Activated CD4-positive, alpha-beta memory T cell treated with anti-CD3 and anti-CD28 coated beads for 36 hours (primary cell): ENCODE measurements at regions not wholly inside any gene's neighbourhood (a gene's known extent, or its start where the extent isn't known, plus 50 kb on each side); places are given as distances from the start of the nearest gene placed in this dataset.
"Not testable (repeated sequence)": the region's sequence is repeated elsewhere in the genome, so short reads cannot be mapped to it uniquely, and the experiment has no call there.

ENCODE experiments used
- CTCF ChIA-PET: fragments of 350-600 bp; sonication (Branson Sonifier 250); formaldehyde crosslinking; loops from one replicate; lab custom pipeline; 2021; ENCODE audit warnings: antibody characterized with exemption, inconsistent platforms; lab: Charles Lee
- POLR2A ChIA-PET: fragments of 350-600 bp; sonication (Branson Sonifier 250); formaldehyde crosslinking; loops from one replicate; lab custom pipeline; 2021; ENCODE audit warnings: antibody characterized with exemption; lab: Charles Lee
- DNase-seq: peaks from one replicate; pipeline ENCODE4 v3.0.0-alpha.2; 2020
- H3K27ac Mint-ChIP-seq: one replicate; pipeline ENCODE4 v1.8.0; 2021; ENCODE audit warnings: mixed read lengths
- H3K27me3 Mint-ChIP-seq: one replicate; pipeline ENCODE4 v1.8.0; 2021; ENCODE audit warnings: mixed read lengths
- H3K36me3 Mint-ChIP-seq: one replicate; pipeline ENCODE4 v1.8.0; 2021; ENCODE audit warnings: mixed read lengths
- H3K4me1 Mint-ChIP-seq: one replicate; pipeline ENCODE4 v1.8.0; 2021; ENCODE audit warnings: low read depth, mixed read lengths
- H3K4me3 Mint-ChIP-seq: one replicate; pipeline ENCODE4 v1.8.0; 2021; ENCODE audit warnings: mild to moderate bottlenecking, mixed read lengths
- H3K9me3 Mint-ChIP-seq: one replicate; pipeline ENCODE4 v1.8.0; 2021; ENCODE audit warnings: mixed read lengths
- intact Hi-C: fragments of 100-400 bp; cut with micrococcal nuclease; formaldehyde crosslinking; loops from one replicate; pipeline ENCODE4 v1.15.1; 2023

DNA sequence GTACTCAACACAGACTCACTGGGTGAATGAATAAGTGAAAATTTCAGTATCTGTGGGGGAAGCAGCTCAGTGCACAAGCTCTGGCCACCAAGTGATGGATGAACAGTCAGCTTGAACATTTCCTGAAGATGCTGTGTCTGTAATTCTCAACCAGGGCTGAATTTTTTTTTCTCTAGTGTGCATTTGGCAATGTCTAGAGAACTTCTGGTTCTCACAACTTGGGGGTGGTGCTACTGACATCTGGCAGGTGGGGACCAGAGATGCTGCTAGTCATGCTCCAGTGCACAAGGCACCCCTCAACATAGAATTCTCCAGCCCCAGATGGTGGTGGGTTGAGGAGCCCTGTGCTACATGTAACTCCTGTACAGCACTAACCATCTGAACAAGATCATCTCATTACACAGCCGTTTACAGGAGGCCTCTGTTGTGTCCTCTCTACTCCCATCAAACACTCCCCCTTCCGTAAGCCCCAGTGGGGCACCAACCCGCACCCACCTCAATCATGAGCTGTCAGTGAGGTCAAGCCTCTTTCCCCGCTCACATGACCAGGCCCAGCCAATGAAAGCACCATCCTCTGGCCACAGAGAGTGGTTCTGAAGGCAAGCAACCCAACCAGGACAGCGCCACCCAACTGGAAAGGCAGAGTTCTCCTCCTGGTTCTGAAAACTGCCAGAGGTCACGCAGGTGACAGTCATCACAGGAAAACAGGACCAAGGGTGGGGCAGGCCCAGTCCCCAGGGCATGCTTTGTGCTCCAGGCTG is 103.9 kb upstream of the PMEPA1 start:
- ChIA-PET CTCF (no interaction called here), POLR2A (no interaction called here)
- intact Hi-C loops, result no loop called here
- Mint-ChIP-seq H3K36me3 (no peaks in the 10 kb centered on the region), H3K9me3 (no peaks in the 10 kb centered on the region), H3K4me3 (no peak overlapping the region), H3K27ac (no peak overlapping the region), H3K27me3 (peaks cover 7% of the 10 kb centered on the region), H3K4me1 (no peaks in the 10 kb centered on the region)
- no peak for DNase-seq

DNA sequence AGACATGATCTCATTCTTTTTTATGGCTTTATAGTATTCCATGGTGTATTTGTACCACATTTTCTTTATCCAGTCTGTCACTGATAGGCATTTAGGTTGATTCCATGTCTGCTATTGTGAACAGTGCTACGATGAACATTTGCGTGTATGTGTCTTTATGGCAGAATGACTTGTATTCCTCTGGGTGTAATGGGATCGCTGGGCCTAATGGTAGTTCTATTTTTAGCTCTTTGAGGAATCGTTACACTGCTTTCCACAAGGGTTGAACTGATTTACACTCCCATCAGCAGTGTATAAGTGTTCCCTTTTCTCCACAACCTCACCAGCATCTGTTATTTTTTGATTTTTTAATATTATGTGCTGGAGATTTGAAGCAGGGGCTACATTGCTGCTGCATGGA is 102.8 kb upstream of the PMEPA1 start:
- POLR2A ChIA-PET, H3K27ac Mint-ChIP-seq, H3K4me3 Mint-ChIP-seq, H3K9me3 Mint-ChIP-seq, H3K27me3 Mint-ChIP-seq, CTCF ChIA-PET, H3K36me3 Mint-ChIP-seq, intact Hi-C loops, H3K4me1 Mint-ChIP-seq, DNase-seq: not testable (repeated sequence)

DNA sequence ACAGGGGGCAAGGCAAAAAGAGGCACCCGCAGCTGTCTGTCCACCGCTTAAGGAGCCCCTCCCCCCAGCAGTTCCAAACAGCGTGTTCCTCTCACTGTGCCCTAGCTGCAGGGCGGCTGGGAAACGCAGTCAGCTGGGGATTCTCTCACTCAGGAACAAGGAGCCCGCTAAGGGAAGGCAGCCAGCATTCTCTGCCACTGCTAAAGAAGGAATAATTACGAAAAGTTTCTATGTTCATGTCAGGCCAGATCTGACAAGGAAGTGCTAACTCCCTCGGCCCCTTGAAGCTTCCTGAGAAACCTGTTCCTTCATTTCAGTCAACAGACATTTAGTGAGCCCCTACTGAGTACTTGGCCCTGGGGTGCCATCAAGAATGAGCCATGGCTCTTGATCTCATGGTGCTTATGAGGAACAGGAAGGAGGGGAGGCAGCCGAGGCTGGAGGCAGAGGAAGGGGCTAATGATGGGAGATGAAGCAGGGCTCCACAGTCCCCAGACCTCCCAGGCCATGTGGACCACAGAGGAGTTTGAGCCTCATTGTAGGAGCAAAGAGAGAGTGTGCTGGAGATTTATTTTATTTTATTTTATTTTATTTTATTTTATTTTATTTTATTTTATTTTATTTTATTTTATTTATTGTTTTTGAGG is 101.7 kb upstream of the PMEPA1 start:
- intact Hi-C loops, result no loop called here
- ChIA-PET POLR2A (no interaction called here), CTCF (interaction anchor here (0.6 kb wide), 1 partner anchor 705 kb away, joined by 3 read pairs; no protein-coding TSS in a partner anchor)
- H3K27ac Mint-ChIP-seq, result no peak overlapping the region
- H3K27me3 Mint-ChIP-seq, result peaks cover 4% of the 10 kb centered on the region
- no peaks in the 10 kb centered on the region for H3K36me3 Mint-ChIP-seq
- no peaks in the 10 kb centered on the region for H3K4me1 Mint-ChIP-seq
- H3K9me3 Mint-ChIP-seq, result no peaks in the 10 kb centered on the region
- DNase-seq, result no peak
- H3K4me3 Mint-ChIP-seq, result no peak overlapping the region

DNA sequence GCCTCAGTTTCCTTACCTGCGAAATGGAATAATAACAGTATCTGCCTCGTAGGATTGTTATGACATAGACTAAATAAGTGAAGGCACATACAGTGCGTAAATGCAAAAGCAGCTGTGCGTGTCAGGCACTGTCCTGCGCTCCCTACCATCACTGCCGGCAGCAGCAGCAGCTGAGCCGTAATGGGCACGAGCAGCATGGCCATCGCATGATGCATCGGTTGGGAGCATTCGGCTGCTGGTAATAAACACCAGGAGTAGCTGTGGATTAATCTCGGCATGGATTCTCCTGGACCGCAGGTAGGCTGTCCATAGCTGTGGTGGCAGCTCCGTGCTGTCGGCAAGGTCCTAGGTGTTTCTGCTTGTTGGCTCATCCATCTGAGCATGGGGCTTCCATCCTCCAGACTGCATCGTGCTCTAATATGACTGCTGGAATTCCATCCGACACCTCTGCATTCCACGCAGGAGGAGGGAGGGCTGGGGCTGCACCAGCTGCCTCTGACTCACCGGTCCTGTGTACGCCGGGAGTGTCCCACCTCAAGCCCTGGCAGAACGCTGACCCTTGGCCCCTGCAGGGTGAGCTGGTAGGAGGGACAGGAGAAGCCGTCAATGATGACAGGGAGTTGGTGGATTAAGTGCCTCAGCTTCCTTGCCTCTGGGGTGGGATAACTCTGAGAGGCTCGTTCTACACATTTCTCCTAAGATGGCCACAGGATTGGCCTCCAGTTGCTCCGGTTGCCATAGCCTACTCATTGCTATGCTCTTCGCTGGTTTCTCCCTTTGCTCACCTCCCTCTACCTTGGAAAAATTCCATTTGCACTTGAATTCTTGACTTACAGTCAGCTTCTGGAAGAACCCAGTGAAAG is 100.9 kb upstream of the PMEPA1 start:
- Mint-ChIP-seq H3K27me3 (peaks cover 4% of the 10 kb centered on the region), H3K4me3 (no peak overlapping the region), H3K36me3 (no peaks in the 10 kb centered on the region), H3K4me1 (no peaks in the 10 kb centered on the region), H3K9me3 (no peaks in the 10 kb centered on the region), H3K27ac (no peak overlapping the region)
- POLR2A ChIA-PET, result no interaction called here
- intact Hi-C loops, result no loop called here
- CTCF ChIA-PET, result no interaction called here
- no peak for DNase-seq

DNA sequence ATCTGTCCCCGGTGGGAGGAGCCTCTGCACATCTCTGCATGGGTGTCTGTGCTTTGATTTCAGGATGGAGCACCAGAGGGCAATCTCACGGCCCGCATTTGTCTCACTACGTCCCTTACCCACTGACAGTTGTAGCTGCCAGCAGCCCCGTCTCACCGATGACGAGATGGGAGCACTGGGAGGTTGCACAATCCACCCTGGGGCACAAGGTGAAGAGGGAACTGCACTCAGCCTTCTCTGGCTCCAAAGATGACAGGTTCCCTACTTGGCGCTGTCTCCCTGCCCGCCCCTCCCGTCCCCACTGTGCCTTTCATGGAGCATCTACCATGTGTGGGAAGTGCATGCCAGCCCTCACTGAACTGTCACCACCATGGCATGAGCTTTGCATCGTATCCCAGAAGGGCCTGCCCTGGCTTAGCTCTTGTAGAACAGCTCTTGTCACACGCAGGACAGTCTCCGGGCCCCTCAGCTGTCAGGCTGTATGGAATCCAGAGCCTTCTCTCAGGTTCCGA is 99.9 kb upstream of the PMEPA1 start:
- H3K4me3 Mint-ChIP-seq, result no peak overlapping the region
- intact Hi-C loops, result no loop called here
- no peaks in the 10 kb centered on the region for H3K9me3 Mint-ChIP-seq
- H3K36me3 Mint-ChIP-seq, result no peaks in the 10 kb centered on the region
- DNase-seq, result no peak
- H3K27ac Mint-ChIP-seq, result no peak overlapping the region
- CTCF ChIA-PET, result no interaction called here
- no peaks in the 10 kb centered on the region for H3K4me1 Mint-ChIP-seq
- POLR2A ChIA-PET, result no interaction called here
- H3K27me3 Mint-ChIP-seq, result peaks cover 4% of the 10 kb centered on the region

DNA sequence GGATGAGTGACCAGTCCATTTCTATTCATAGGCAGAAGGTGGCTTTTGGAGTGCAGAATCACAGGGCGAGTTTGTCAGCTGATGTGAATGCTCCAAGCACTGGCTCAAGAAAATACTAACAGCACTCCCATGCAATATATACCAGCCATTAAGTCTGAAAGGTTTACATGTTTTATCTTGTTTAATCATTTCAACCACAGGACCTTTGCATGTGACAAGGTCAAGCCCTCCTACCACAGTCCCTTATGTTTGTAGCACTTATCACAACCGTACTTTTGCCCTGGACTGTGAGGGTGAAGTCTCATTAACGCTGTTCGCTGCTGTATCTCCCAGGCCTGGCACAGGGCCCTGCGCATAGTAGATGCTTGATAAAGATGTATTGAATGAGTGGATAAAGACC is 99.3 kb upstream of the PMEPA1 start:
- CTCF ChIA-PET, result no interaction called here

DNA sequence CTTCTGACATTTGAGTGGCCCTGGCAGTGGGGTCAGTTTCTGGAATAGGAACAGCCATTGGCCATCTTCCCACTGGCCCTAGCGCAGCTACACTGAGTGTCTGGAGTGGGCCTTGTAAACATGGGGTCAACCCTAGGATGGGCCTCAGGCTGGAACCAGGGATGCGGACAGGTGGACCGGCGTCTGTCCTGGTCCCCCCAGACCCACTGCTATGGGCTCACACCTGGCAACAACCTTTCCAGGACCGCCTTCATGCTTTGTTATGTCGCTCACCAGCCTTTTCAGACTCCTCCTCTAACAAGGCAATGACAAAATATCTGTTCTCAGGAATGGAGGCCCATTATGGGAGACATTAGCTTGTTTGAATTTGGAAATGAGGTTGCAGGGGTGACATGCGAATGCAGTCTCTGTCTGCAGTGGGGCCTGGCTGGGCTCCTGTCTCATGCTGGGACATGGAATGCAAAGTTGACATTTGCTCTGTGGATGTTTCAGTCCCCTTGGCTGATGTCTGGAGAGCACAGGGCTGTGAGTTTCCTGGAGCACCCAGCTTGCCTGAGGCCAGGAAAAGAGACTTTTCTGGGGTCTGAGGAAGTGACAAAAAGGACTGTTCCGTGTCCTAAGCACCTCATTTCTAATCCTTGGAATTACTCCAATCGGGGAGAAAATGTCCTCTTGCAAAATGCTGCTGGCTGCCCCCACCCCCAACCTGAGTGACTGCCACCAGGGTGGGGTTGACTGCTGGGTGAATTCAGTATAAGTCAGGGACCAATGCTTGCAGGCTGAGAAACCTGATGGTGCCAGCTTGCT is 98.7 kb upstream of the PMEPA1 start:
- ChIA-PET CTCF (interaction anchor here (0.6 kb wide), 1 partner anchor 225 kb away, joined by 3 read pairs; no protein-coding TSS in a partner anchor), POLR2A (no interaction called here)
- no peak overlapping the region for H3K27ac Mint-ChIP-seq
- intact Hi-C loops, result no loop called here
- no peaks in the 10 kb centered on the region for H3K36me3 Mint-ChIP-seq
- no peak for DNase-seq
- no peaks in the 10 kb centered on the region for H3K27me3 Mint-ChIP-seq
- no peaks in the 10 kb centered on the region for H3K4me1 Mint-ChIP-seq
- no peak overlapping the region for H3K4me3 Mint-ChIP-seq
- H3K9me3 Mint-ChIP-seq, result no peaks in the 10 kb centered on the region

More for the DNA sequence above, 99.3 kb upstream of the PMEPA1 start:
- intact Hi-C loops, result no loop called here
- no peaks in the 10 kb centered on the region for H3K4me1 Mint-ChIP-seq
- no peaks in the 10 kb centered on the region for H3K9me3 Mint-ChIP-seq
- POLR2A ChIA-PET, result no interaction called here
- H3K36me3 Mint-ChIP-seq, result no peaks in the 10 kb centered on the region
- DNase-seq, result no peak
- H3K27ac Mint-ChIP-seq, result no peak overlapping the region
- no peaks in the 10 kb centered on the region for H3K27me3 Mint-ChIP-seq
- H3K4me3 Mint-ChIP-seq, result no peak overlapping the region

DNA sequence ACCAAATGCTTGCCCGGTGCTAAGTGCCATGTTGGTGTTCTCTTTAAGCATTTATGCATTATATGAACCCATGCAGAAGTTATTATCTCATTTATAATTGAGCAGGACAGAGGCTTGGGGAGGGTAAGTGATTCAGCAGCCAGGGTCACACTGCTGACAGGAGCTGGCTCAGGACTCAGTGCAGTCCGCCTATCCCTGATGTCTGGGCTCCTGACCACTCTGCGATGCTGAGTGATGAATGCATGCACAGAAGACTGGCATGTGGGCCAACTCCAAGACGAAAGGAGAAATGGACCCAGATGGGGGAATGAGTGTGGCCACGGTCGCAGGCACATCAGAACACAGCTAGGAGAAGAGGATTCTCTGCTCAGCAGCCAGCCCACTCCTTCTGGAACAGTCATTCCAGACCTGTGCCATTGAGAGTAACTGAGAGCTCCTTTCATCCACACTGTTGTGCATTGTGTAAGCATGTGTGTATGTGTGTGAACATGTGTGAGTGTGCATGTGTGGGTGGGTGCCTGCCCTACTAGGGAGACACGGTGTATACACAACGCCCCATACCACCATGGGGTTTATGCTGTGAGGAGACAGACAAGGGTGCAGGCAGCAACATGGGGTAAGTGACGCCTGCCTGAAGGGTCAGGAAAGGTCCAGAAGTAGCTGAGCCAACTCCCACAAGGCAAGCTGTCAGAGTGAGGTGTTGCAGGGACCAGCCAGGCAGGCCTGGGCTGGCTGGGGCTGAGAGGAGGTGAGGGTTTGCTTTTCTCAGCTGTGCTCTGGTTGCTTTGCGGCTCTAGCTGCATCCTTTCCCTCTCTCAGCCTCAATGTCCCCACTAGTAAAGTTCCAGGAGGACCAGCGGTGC is 97.8 kb upstream of the PMEPA1 start:
- ChIA-PET POLR2A (no interaction called here), CTCF (no interaction called here)
- intact Hi-C loops, result no loop called here
- no peaks in the 10 kb centered on the region for H3K9me3 Mint-ChIP-seq
- no peak overlapping the region for H3K27ac Mint-ChIP-seq
- DNase-seq, result no peak
- H3K4me1 Mint-ChIP-seq, result no peaks in the 10 kb centered on the region
- no peaks in the 10 kb centered on the region for H3K27me3 Mint-ChIP-seq
- H3K4me3 Mint-ChIP-seq, result no peak overlapping the region
- H3K36me3 Mint-ChIP-seq, result no peaks in the 10 kb centered on the region

DNA sequence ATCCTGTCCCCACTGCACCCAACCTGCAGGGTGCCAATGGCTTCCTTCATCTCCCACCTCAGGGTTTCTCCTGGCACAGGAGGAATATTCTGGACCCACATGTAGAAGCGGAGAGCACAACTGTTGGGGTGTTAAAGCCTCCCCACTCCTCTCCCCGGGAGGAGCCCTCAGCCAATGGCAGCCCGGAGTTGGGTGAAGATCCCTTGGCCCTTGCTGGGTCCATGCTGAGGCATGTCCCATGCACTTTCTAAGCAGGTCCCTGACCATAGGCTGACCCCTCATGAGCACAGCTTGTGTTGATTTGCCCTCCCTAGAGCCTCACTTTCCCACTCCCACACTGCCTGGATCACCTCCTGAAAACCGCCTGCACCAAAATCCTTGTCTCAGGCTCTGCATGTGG is 97.2 kb upstream of the PMEPA1 start:
- H3K27ac Mint-ChIP-seq, result no peak overlapping the region
- ChIA-PET POLR2A (no interaction called here), CTCF (no interaction called here)
- intact Hi-C loops, result no loop called here
- DNase-seq, result no peak
- no peaks in the 10 kb centered on the region for H3K27me3 Mint-ChIP-seq
- no peaks in the 10 kb centered on the region for H3K4me1 Mint-ChIP-seq
- no peaks in the 10 kb centered on the region for H3K36me3 Mint-ChIP-seq
- H3K9me3 Mint-ChIP-seq, result no peaks in the 10 kb centered on the region
- no peak overlapping the region for H3K4me3 Mint-ChIP-seq

DNA sequence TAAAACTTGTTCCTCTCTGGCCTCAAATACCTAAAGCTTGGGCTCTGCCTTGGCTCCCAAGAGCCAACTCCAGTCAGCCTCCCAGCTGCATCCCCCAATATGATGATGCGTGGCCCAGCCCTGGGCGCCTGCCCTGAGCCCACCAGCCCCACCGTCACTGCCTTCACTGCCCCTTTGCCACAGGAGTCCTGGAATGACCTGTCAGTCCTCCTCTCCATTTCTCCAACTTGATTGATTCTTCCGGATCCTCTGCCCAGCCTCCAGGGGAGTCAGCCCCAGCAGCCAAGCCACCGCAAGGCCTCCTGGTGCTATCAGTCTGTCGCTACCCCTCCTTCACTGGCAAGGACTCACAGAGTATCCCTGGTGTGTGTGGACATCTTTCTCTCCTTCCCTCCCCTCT is 96.7 kb upstream of the PMEPA1 start:
- H3K9me3 Mint-ChIP-seq, result no peaks in the 10 kb centered on the region
- no peaks in the 10 kb centered on the region for H3K36me3 Mint-ChIP-seq
- H3K4me1 Mint-ChIP-seq, result no peaks in the 10 kb centered on the region
- intact Hi-C loops, result no loop called here
- POLR2A ChIA-PET, result no interaction called here
- H3K27me3 Mint-ChIP-seq, result no peaks in the 10 kb centered on the region
- CTCF ChIA-PET, result no interaction called here
- DNase-seq, result no peak
- no peak overlapping the region for H3K27ac Mint-ChIP-seq
- H3K4me3 Mint-ChIP-seq, result no peak overlapping the region

DNA sequence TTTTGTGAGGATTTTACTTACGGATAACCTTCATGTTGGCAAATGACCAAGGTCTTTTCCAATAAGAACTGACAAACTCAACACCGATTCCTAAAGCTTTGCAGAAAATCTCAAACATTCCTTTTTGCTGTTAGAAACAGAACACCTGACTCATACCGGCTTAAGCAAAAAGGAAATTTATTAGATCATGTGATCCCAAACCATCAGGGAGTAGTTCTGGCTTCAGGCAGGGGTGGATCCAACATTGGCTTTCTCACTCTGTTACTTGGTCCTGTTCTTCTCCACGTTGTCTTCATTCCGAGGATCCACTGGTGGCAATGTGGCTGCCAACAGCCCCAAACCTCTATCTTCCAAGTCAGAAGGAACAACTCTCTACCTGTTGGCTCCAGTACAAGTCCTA is 95.9 kb upstream of the PMEPA1 start:
- POLR2A ChIA-PET, result no interaction called here
- intact Hi-C loops, result no loop called here

More for the DNA sequence above, 95.9 kb upstream of the PMEPA1 start:
- H3K27me3 Mint-ChIP-seq, result no peaks in the 10 kb centered on the region
- H3K9me3 Mint-ChIP-seq, result no peaks in the 10 kb centered on the region
- H3K27ac Mint-ChIP-seq, result no peak overlapping the region
- CTCF ChIA-PET, result no interaction called here
- H3K4me3 Mint-ChIP-seq, result no peak overlapping the region
- H3K4me1 Mint-ChIP-seq, result no peaks in the 10 kb centered on the region
- no peaks in the 10 kb centered on the region for H3K36me3 Mint-ChIP-seq
- no peak for DNase-seq
